ENCODE measurements at regions not wholly inside any gene's neighbourhood (a gene's known extent, or its start where the extent isn't known, plus 50 kb on each side); places are given as distances from the start of the nearest gene placed in this dataset.

DNA sequence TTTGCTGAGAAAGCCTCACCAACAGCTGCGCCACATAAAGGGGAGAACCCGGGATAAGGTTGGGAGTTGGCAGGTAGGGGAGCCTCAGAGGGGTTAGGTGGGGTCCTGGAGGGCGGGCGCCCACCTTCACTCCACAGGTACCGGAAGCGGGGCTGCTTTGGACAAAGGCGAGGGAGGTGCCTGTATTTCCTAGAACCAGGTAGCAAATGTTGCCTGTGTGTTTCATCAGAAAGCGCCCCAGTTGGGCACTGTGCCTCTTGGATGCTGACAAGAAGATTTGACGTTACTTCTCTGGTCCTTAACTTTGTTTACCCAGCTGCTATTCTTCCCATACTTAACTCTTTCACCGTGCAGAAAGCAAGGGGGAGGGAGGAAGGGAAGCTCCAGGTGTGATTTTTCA lies 278.9 kb downstream of the ZNF536 start:
- no peak overlapping the region for H2BK12ac ChIP-seq (ENCODE audit: insufficient read length, low read depth, low read length)
- H3T11ph ChIP-seq (ENCODE audit: low read length) = no peak overlapping the region
- H3K9me3 ChIP-seq (ENCODE audit: control insufficient read depth, low read depth, low read length) = no peaks in the 10 kb centered on the region
- no peak overlapping the region for H3K27ac Mint-ChIP-seq
- H3K9me3 Mint-ChIP-seq = no peaks in the 10 kb centered on the region
- no peak overlapping the region for H3K4me3 Mint-ChIP-seq
- H3K27ac ChIP-seq (ENCODE audit: insufficient read length, low read depth, low read length) = no peak overlapping the region
- H2BK20ac ChIP-seq (ENCODE audit: low read depth, low read length, poor library complexity, severe bottlenecking) = no peak overlapping the region
- no peak overlapping the region for H2AK5ac ChIP-seq (ENCODE audit: insufficient read length, low read length)
- H3K79me2 ChIP-seq (ENCODE audit: insufficient read depth, low read length) = no peaks in the 10 kb centered on the region
- H4K20me1 ChIP-seq (ENCODE audit: control insufficient read depth, insufficient read depth, insufficient read length) = no peaks in the 10 kb centered on the region
- no peak overlapping the region for H2BK120ac ChIP-seq (ENCODE audit: low read depth, low read length, poor library complexity, severe bottlenecking)
- H3K14ac ChIP-seq (ENCODE audit: insufficient read depth, low read length) = no peak overlapping the region
- TF ChIP-seq, protein P1, sequence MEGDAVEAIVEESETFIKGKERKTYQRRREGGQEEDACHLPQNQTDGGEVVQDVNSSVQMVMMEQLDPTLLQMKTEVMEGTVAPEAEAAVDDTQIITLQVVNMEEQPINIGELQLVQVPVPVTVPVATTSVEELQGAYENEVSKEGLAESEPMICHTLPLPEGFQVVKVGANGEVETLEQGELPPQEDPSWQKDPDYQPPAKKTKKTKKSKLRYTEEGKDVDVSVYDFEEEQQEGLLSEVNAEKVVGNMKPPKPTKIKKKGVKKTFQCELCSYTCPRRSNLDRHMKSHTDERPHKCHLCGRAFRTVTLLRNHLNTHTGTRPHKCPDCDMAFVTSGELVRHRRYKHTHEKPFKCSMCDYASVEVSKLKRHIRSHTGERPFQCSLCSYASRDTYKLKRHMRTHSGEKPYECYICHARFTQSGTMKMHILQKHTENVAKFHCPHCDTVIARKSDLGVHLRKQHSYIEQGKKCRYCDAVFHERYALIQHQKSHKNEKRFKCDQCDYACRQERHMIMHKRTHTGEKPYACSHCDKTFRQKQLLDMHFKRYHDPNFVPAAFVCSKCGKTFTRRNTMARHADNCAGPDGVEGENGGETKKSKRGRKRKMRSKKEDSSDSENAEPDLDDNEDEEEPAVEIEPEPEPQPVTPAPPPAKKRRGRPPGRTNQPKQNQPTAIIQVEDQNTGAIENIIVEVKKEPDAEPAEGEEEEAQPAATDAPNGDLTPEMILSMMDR (conservative IDR thresholded peaks at IDR 0.05) = no peak
- H3K4me1 ChIP-seq (ENCODE audit: insufficient read depth, low read length) = no peaks in the 10 kb centered on the region
- H4K8ac ChIP-seq (replicated peaks; ENCODE audit: insufficient read length, low read depth, low read length) = no peak overlapping the region
- H3K23ac ChIP-seq (ENCODE audit: insufficient read length, low read depth, low read length) = no peak overlapping the region
- no peaks in the 10 kb centered on the region for H3K36me3 Mint-ChIP-seq (ENCODE audit: insufficient read depth in 1 of 3, low read depth in 3 of 3)
- H3K4me2 ChIP-seq (ENCODE audit: insufficient read depth, insufficient read length, low read length) = no peak overlapping the region
- no peak overlapping the region for H4K91ac ChIP-seq (ENCODE audit: insufficient read length, low read depth, low read length)
- H2AFZ ChIP-seq (ENCODE audit: low read length) = no peak overlapping the region
- H2BK15ac ChIP-seq (ENCODE audit: low read depth, low read length) = no peak overlapping the region
- H3K27me3 ChIP-seq (ENCODE audit: insufficient read depth, low read length) = no peaks in the 10 kb centered on the region
- peaks cover 31 to 44% of the 10 kb centered on the region in 2 experiments for H3K4me1 Mint-ChIP-seq
- no peaks in the 10 kb centered on the region for H3K79me1 ChIP-seq (ENCODE audit: insufficient read depth, low read depth, low read length, poor library complexity, severe bottlenecking)
- H3K23me2 ChIP-seq (ENCODE audit: insufficient read length, low read depth, low read length, poor library complexity, severe bottlenecking) = no peaks in the 10 kb centered on the region
- no CpG with 5 or more reads among the region's 10 CpGs for WGBS (ENCODE audit: extremely low coverage, insufficient read length, low lambda C conversion rate)
- no peak overlapping the region for H4K5ac ChIP-seq (ENCODE audit: insufficient read length, low read depth, low read length)
- H2BK5ac ChIP-seq (ENCODE audit: insufficient read length, low read length) = no peak overlapping the region
- H3K18ac ChIP-seq (ENCODE audit: insufficient read length, low read depth, low read length) = no peak overlapping the region
- no peak overlapping the region for H3K4ac ChIP-seq (ENCODE audit: low read depth, low read length)
- H3K56ac ChIP-seq (ENCODE audit: insufficient read length, low read depth, low read length) = no peak overlapping the region
- H3K9ac ChIP-seq (ENCODE audit: extremely low read depth, insufficient read length, low read length) = no peak overlapping the region
- peaks cover 3% of the 10 kb centered on the region for H3K27me3 Mint-ChIP-seq (ENCODE audit: low read depth)
- DNase-seq = no peak

All from H9 (cell line).